ENCODE measurements at regions not wholly inside any gene's neighbourhood (a gene's known extent, or its start where the extent isn't known, plus 50 kb on each side); places are given as distances from the start of the nearest gene placed in this dataset.

DNA sequence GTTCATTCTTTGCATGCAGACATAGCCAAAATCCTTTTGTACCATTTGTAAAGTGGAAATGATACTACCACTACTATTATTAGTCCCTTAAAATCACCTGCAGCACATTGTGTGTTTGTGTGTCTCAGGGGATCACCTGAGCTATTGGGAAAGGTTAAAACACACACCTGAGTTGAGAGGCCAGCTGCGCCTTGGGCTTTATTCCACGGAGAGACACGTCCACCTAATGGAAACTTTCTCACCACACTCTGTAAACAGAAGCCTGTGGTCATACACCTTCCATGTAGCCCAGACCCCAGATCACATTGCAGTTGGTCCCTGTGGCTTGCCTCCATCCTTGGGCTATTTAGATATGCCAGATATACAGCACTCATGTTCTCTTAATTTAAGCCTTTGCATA lies 81.8 kb upstream of the SH3BP4 start:
- ChIA-PET CTCF (no interaction called here), POLR2A (ENCODE audit: low non-redundant PET) (no interaction called here)
- no TSS peak for BruUV-seq (replicated peaks)
- TF ChIP-seq EZH2 (IDR thresholded peaks at IDR 0.05; ENCODE audit: borderline replicate concordance, low read depth, low read length, poor library complexity, severe bottlenecking), result no peak
- TF ChIP-seq, protein P1, sequence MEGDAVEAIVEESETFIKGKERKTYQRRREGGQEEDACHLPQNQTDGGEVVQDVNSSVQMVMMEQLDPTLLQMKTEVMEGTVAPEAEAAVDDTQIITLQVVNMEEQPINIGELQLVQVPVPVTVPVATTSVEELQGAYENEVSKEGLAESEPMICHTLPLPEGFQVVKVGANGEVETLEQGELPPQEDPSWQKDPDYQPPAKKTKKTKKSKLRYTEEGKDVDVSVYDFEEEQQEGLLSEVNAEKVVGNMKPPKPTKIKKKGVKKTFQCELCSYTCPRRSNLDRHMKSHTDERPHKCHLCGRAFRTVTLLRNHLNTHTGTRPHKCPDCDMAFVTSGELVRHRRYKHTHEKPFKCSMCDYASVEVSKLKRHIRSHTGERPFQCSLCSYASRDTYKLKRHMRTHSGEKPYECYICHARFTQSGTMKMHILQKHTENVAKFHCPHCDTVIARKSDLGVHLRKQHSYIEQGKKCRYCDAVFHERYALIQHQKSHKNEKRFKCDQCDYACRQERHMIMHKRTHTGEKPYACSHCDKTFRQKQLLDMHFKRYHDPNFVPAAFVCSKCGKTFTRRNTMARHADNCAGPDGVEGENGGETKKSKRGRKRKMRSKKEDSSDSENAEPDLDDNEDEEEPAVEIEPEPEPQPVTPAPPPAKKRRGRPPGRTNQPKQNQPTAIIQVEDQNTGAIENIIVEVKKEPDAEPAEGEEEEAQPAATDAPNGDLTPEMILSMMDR (conservative IDR thresholded peaks at IDR 0.05; ENCODE audit: low read depth, low read length), result no peak
- no peaks in the 10 kb centered on the region for H3K36me3 ChIP-seq (ENCODE audit: insufficient read depth, low read length, poor library complexity, severe bottlenecking)
- H3K4me3 ChIP-seq (ENCODE audit: low read depth, low read length, poor library complexity, severe bottlenecking), result no peak overlapping the region
- no peak overlapping the region for H3K27ac ChIP-seq (ENCODE audit: low read depth, low read length, poor library complexity, severe bottlenecking)
- H3K27me3 ChIP-seq (replicated peaks; ENCODE audit: insufficient read depth, low read depth, low read length, poor library complexity), result no peaks in the 10 kb centered on the region
- H3K4me1 ChIP-seq (ENCODE audit: insufficient read depth, low read length, poor library complexity, severe bottlenecking), result no peaks in the 10 kb centered on the region
- intact Hi-C loops (cut with micrococcal nuclease; ENCODE audit: unreplicated experiment), result no loop called here
- H3K9me3 ChIP-seq (ENCODE audit: low read depth, low read length, poor library complexity, severe bottlenecking), result no peaks in the 10 kb centered on the region
- DNase-seq (ENCODE audit: low spot score), result no peak

DNA sequence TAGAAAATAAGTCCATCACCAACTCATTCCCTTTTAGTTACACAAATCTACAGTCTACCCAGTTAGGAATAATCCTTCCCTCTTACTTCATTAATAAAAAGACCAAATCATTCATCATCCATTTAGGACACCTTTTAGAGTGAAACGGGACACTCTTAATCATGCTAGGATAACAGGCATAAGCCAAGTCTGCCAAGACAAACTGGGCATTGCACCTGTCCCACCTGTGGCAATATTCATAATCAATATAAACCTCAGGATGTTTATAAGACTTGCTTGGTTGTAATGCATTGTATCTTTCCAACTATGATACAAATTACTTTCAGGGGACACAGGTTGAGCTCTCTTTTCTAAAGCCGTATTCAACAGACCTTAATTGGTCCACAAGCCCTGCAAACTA lies 82.7 kb upstream of the SH3BP4 start:
- H3K27me3 ChIP-seq (replicated peaks; ENCODE audit: insufficient read depth, low read depth, low read length, poor library complexity), result no peaks in the 10 kb centered on the region
- no peak for TF ChIP-seq EZH2 (IDR thresholded peaks at IDR 0.05; ENCODE audit: borderline replicate concordance, low read depth, low read length, poor library complexity, severe bottlenecking)
- TF ChIP-seq, protein P1 (conservative IDR thresholded peaks at IDR 0.05; ENCODE audit: low read depth, low read length), result no peak
- ChIA-PET POLR2A (ENCODE audit: low non-redundant PET) (no interaction called here), CTCF (no interaction called here)
- no peak for DNase-seq (ENCODE audit: low spot score)
- H3K4me1 ChIP-seq (ENCODE audit: insufficient read depth, low read length, poor library complexity, severe bottlenecking), result no peaks in the 10 kb centered on the region
- intact Hi-C loops (cut with micrococcal nuclease; ENCODE audit: unreplicated experiment), result no loop called here
- no TSS peak for BruUV-seq (replicated peaks)
- H3K4me3 ChIP-seq (ENCODE audit: low read depth, low read length, poor library complexity, severe bottlenecking), result no peak overlapping the region
- no peaks in the 10 kb centered on the region for H3K9me3 ChIP-seq (ENCODE audit: low read depth, low read length, poor library complexity, severe bottlenecking)
- no peak overlapping the region for H3K27ac ChIP-seq (ENCODE audit: low read depth, low read length, poor library complexity, severe bottlenecking)
- no peaks in the 10 kb centered on the region for H3K36me3 ChIP-seq (ENCODE audit: insufficient read depth, low read length, poor library complexity, severe bottlenecking)

DNA sequence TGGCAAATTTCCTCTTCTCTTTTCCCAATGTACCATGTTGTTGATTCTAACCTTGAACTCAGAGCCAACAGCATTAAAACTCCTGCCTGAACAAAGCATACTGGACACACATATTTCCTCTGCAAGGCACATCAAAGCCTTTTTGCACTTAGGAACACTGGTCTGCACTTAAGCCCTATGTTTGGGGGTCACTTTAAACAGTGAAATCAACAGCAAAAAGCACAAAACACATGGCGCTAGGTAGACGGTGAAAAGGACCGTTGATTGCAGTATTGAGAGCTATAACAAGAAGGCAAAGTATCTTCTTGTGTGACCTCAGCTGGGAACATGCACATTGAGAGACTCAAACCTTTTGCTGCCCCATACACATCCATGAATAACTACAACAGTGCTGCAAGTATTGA lies 83.9 kb upstream of the SH3BP4 start:
- intact Hi-C loops (cut with micrococcal nuclease; ENCODE audit: unreplicated experiment), result no loop called here
- POLR2A ChIA-PET (ENCODE audit: low non-redundant PET), result no interaction called here
- H3K27me3 ChIP-seq (replicated peaks; ENCODE audit: insufficient read depth, low read depth, low read length, poor library complexity), result no peaks in the 10 kb centered on the region
- BruUV-seq (replicated peaks), result no TSS peak
- no peak for DNase-seq (ENCODE audit: low spot score)
- TF ChIP-seq EZH2 (IDR thresholded peaks at IDR 0.05; ENCODE audit: borderline replicate concordance, low read depth, low read length, poor library complexity, severe bottlenecking), result no peak
- TF ChIP-seq, protein P1 (conservative IDR thresholded peaks at IDR 0.05; ENCODE audit: low read depth, low read length), result no peak
- no peaks in the 10 kb centered on the region for H3K9me3 ChIP-seq (ENCODE audit: low read depth, low read length, poor library complexity, severe bottlenecking)
- no peaks in the 10 kb centered on the region for H3K4me1 ChIP-seq (ENCODE audit: insufficient read depth, low read length, poor library complexity, severe bottlenecking)
- CTCF ChIA-PET, result no interaction called here
- no peaks in the 10 kb centered on the region for H3K36me3 ChIP-seq (ENCODE audit: insufficient read depth, low read length, poor library complexity, severe bottlenecking)
- H3K27ac ChIP-seq (ENCODE audit: low read depth, low read length, poor library complexity, severe bottlenecking), result no peak overlapping the region
- no peak overlapping the region for H3K4me3 ChIP-seq (ENCODE audit: low read depth, low read length, poor library complexity, severe bottlenecking)

All from A673 (cell line).